Tibial nerve (tissue), 3 donors: ENCODE measurements at regions not wholly inside any gene's neighbourhood (a gene's known extent, or its start where the extent isn't known, plus 50 kb on each side); places are given as distances from the start of the nearest gene placed in this dataset.

Source experiments
- POLR2A ChIP-seq, 2 donors: fragments of 450-650 bp; IDR thresholded peaks; one replicate each; pipeline ENCODE4 v1.6.1; 2017; ENCODE audit warnings: antibody characterized with exemption in 2 of 2, mild to moderate bottlenecking in 2 of 2, moderate library complexity in 2 of 2
- TF ChIP-seq, protein P1 (sequence below), 5 experiments: fragments of 200-600 bp in 3 of 5; fragments of 450-650 bp in 2 of 5; sonication (generic) in 3 of 5; IDR thresholded peaks; one replicate each; pipeline ENCODE4 v1.5.1; 2016 to 2019; ENCODE audit warnings: antibody characterized with exemption in 5 of 5, mild to moderate bottlenecking in 3 of 5, moderate library complexity in 2 of 5

DNA sequence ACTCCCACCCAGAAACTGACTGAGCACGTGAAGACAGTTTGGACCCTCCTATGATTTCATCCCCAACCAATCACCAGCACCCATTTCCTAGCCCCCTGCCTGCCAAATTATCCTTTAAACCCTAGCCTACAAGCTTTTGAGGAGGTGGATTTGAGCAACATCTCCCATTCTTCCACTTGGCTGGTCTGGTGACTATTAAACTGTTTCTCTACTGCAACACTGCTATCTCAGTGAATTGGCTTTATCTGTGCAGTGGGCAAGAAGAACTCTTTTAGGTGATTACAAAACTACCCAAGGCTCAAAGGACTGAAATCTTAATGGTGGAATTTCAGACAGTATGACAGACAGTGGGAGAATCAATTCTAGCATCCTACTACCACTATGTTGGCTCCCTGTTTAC, 57.6 kb downstream of the FOXB1 start:
- TF ChIP-seq POLR2A (IDR thresholded peaks at IDR 0.05): no peak
- TF ChIP-seq, protein P1, sequence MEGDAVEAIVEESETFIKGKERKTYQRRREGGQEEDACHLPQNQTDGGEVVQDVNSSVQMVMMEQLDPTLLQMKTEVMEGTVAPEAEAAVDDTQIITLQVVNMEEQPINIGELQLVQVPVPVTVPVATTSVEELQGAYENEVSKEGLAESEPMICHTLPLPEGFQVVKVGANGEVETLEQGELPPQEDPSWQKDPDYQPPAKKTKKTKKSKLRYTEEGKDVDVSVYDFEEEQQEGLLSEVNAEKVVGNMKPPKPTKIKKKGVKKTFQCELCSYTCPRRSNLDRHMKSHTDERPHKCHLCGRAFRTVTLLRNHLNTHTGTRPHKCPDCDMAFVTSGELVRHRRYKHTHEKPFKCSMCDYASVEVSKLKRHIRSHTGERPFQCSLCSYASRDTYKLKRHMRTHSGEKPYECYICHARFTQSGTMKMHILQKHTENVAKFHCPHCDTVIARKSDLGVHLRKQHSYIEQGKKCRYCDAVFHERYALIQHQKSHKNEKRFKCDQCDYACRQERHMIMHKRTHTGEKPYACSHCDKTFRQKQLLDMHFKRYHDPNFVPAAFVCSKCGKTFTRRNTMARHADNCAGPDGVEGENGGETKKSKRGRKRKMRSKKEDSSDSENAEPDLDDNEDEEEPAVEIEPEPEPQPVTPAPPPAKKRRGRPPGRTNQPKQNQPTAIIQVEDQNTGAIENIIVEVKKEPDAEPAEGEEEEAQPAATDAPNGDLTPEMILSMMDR (IDR thresholded peaks at IDR 0.05): no peak
